BE2C (cell line): ENCODE measurements at regions not wholly inside any gene's neighbourhood (a gene's known extent, or its start where the extent isn't known, plus 50 kb on each side); places are given as distances from the start of the nearest gene placed in this dataset.

ENCODE experiments used
- DNase-seq: peaks from one replicate; pipeline ENCODE4 v3.0.0-alpha.2; 2020
- H3K27me3 ChIP-seq: fragments of 250-450 bp; sonication (Bioruptor Pico); 2 replicates; pipeline ENCODE4 v1.5.1; 2020; ENCODE audit warnings: mild to moderate bottlenecking
- H3K36me3 ChIP-seq: fragments of 250-450 bp; sonication (Bioruptor Pico); 2 replicates; pipeline ENCODE4 v1.5.1; 2020; ENCODE audit warnings: mild to moderate bottlenecking
- H3K4me1 ChIP-seq: fragments of 250-450 bp; sonication (Bioruptor Pico); 2 replicates; pipeline ENCODE4 v1.5.1; 2020
- H3K4me3 ChIP-seq: 2 replicates; pipeline ENCODE4 v1.5.1; 2011; ENCODE audit warnings: low read depth, low read length
- H3K9me3 ChIP-seq: fragments of 250-450 bp; sonication (Bioruptor Pico); 2 replicates; pipeline ENCODE4 v1.5.1; 2020
- CTCF ChIP-seq: IDR thresholded peaks from 2 replicates; pipeline ENCODE4 v1.5.1; 2012; ENCODE audit warnings: mild to moderate bottlenecking, low read depth, low read length

- Histone ChIP-seq H3K4me3 (no peak overlapping the region), H3K36me3 (no peaks in the 10 kb centered on the region), H3K9me3 (no peaks in the 10 kb centered on the region), H3K4me1 (no peaks in the 10 kb centered on the region), H3K27me3 (no peaks in the 10 kb centered on the region)
- no peak for TF ChIP-seq CTCF
- DNase-seq: no peak
These were observed 324.2 kb upstream of the ATP11B start for GRCh38 chr3:182469086-182469485.

- Histone ChIP-seq H3K9me3 (no peaks in the 10 kb centered on the region), H3K36me3 (no peaks in the 10 kb centered on the region), H3K4me1 (no peaks in the 10 kb centered on the region), H3K4me3 (no peak overlapping the region), H3K27me3 (no peaks in the 10 kb centered on the region)
- no peak for TF ChIP-seq CTCF
- no peak for DNase-seq
These were observed 323.1 kb upstream of the ATP11B start for GRCh38 chr3:182470187-182470586.

DNA sequence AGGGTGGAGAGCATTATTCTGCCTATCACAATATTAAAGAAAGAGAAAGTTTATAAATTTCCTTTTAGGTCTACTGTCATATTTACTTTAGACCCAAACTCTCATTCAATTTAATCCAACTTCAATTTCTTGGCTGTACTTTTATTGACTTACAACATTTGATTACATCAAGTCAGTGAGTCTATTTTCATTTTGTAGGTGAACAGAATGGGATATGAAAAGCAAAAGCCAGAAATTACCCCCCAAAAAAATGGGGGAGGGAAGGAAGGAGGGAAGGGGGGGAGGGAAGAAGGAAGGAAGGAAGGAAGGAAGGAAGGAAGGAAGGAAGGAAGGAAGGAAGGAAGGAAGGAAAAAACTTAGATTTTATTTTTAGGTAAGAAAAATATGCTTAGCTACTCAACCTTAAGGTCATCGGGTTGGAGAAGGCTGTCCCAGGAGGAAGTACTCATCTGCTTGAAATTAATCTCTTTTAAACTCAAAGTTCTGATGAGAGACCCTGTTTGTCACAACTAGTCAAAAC lies 320.1 kb upstream of the ATP11B start:
- no peak for DNase-seq
- H3K27me3 ChIP-seq: peaks cover 6% of the 10 kb centered on the region
- H3K36me3 ChIP-seq: no peaks in the 10 kb centered on the region
- H3K9me3 ChIP-seq: no peaks in the 10 kb centered on the region
- no peak overlapping the region for H3K4me3 ChIP-seq
- H3K4me1 ChIP-seq: no peaks in the 10 kb centered on the region
- TF ChIP-seq CTCF: no peak

- Histone ChIP-seq H3K36me3 (no peaks in the 10 kb centered on the region), H3K4me1 (no peaks in the 10 kb centered on the region), H3K27me3 (peaks cover 6% of the 10 kb centered on the region), H3K9me3 (no peaks in the 10 kb centered on the region), H3K4me3 (no peak overlapping the region)
- TF ChIP-seq CTCF: no peak
- no peak for DNase-seq
These were observed 314.9 kb upstream of the ATP11B start for GRCh38 chr3:182478369-182478768.

GRCh38 chr3:182479419-182480336 lies 313.6 kb upstream of the ATP11B start:
- no peaks in the 10 kb centered on the region for H3K4me1 ChIP-seq
- H3K9me3 ChIP-seq: no peaks in the 10 kb centered on the region
- no peak for DNase-seq
- H3K27me3 ChIP-seq: peaks cover 6% of the 10 kb centered on the region
- no peak for TF ChIP-seq CTCF
- H3K36me3 ChIP-seq: no peaks in the 10 kb centered on the region
- H3K4me3 ChIP-seq: no peak overlapping the region

DNA sequence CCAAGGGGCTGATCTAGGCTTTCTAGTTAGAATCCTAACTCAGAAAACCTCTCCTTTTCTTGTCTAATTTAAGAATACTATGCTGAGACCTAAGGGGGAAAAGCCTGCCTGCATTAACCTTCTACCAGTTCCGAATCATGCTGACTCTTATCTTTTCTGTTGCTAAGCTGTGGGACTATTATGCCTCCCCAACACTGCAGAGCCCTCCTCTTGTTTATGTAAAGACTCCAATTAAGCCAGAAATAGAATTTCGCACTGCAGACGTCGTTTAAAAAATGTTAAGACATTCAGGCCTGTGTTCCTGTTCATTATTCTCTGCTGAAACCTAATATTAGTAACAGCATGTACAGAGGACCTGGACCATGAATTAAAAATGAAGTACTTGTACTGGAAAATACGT lies 310.6 kb upstream of the ATP11B start:
- H3K9me3 ChIP-seq: no peaks in the 10 kb centered on the region
- DNase-seq: no peak
- H3K27me3 ChIP-seq: no peaks in the 10 kb centered on the region
- H3K4me3 ChIP-seq: no peak overlapping the region
- no peaks in the 10 kb centered on the region for H3K36me3 ChIP-seq
- peaks cover 1% of the 10 kb centered on the region; the same call in 1 of the 2 replicates for H3K4me1 ChIP-seq
- no peak for TF ChIP-seq CTCF
